Adrenal gland (tissue), 9 donors: ENCODE measurements at regions not wholly inside any gene's neighbourhood (a gene's known extent, or its start where the extent isn't known, plus 50 kb on each side); places are given as distances from the start of the nearest gene placed in this dataset.

Experiments
- DNase-seq, 7 donors: peaks; one replicate each; pipeline ENCODE4 v3.0.0-alpha.2; 2019 to 2020
- H3K27ac ChIP-seq, 5 donors: fragments of 200-600 bp; sonication (generic) in 4 of 5; 1 replicate in 3 of 5; 2 replicates in 2 of 5; pipeline versions ENCODE4 v1.5.1 to v1.8.0; 2016 to 2020; ENCODE audit warnings: mild to moderate bottlenecking in 1 of 5
- H3K27me3 ChIP-seq: fragments of 200-600 bp; 2 replicates; pipeline ENCODE4 v1.8.0; 2021
- H3K36me3 ChIP-seq, 2 donors: fragments of 200-600 bp; replicated peaks in 1 of 2; 1 replicate in 1 of 2; 2 replicates in 1 of 2; pipeline versions ENCODE4 v1.5.1 to v1.8.0; 2018 to 2022
- H3K4me1 ChIP-seq, 2 donors: fragments of 200-600 bp; replicated peaks in 1 of 2; 1 replicate in 1 of 2; 2 replicates in 1 of 2; pipeline versions ENCODE4 v1.5.1 to v1.8.0; 2018 to 2021
- H3K4me3 ChIP-seq, 4 donors: fragments of 200-600 bp; sonication (generic) in 3 of 4; one replicate each; pipeline ENCODE4 v1.5.1; 2016 to 2018
- H3K9me3 ChIP-seq, 3 donors: fragments of 200-600 bp; sonication (generic) in 1 of 3; replicated peaks in 1 of 3; 1 replicate in 2 of 3; 2 replicates in 1 of 3; pipeline versions ENCODE4 v1.5.1 to v1.8.0; 2016 to 2021
- CTCF ChIP-seq, 6 experiments: fragments of 450-650 bp in 4 of 6; fragments of 200-600 bp in 2 of 6; sonication (generic) in 1 of 6; IDR thresholded peaks; 1 replicate in 5 of 6; 2 replicates in 1 of 6; pipeline versions ENCODE4 v1.5.1 to v1.8.0; 2016 to 2021; ENCODE audit warnings: antibody characterized with exemption in 6 of 6, mild to moderate bottlenecking in 2 of 6, moderate library complexity in 1 of 6
- POLR2A ChIP-seq, 2 donors: fragments of 450-650 bp; IDR thresholded peaks; one replicate each; pipeline ENCODE4 v1.6.1; 2017; ENCODE audit warnings: antibody characterized with exemption in 2 of 2, mild to moderate bottlenecking in 2 of 2, moderate library complexity in 1 of 2
- WGBS, 4 donors: extraction: QIAGEN DNeasy Blood & Tissue Kit in 2 of 4; methylation state at CpG; one replicate each; pipeline versions ENCODE4 v1.1.5 to v1.1.7; 2013 to 2017; 5-methylcytosine and 5-hydroxymethylcytosine counted together
- intact Hi-C, 2 donors: fragments of 100-400 bp; cut with DNase I; formaldehyde crosslinking; loops; one replicate each; pipeline versions ENCODE4 v1.14.1 to v1.15.0; 2022 to 2023
- donor health status: healthy with polysubstance abuse.
- donor health status: Bipolar disorder and iron deficiency.
- donor health status: DM: yes; HTN: yes; CAD: no.
- donor health status: DM: no; HTN: no; CAD: no.
- donor health status: DM: no; HTN: no; CAD: no.

GRCh38 chr7:106773228-106773627 lies 91.9 kb upstream of the PIK3CG start:
- no peaks in the 10 kb centered on the region for H3K36me3 ChIP-seq
- peaks cover 0 to 18% of the 10 kb centered on the region in 2 donors for H3K4me1 ChIP-seq
- no peaks in the 10 kb centered on the region for H3K9me3 ChIP-seq
- DNase-seq, result no peak
- TF ChIP-seq POLR2A (IDR thresholded peaks at IDR 0.05), result no peak
- TF ChIP-seq CTCF (IDR thresholded peaks at IDR 0.05), result no peak
- WGBS, 4 donors, result 89 to 97% (median 91%) methylated on average over 1 of the region's 1 CpG
- H3K27ac ChIP-seq, result no peak overlapping the region
- H3K27me3 ChIP-seq, result no peaks in the 10 kb centered on the region
- H3K4me3 ChIP-seq, result no peak overlapping the region
- intact Hi-C loops, result no loop called here

GRCh38 chr7:106773721-106774120 lies 91.4 kb upstream of the PIK3CG start:
- Histone ChIP-seq H3K36me3 (no peaks in the 10 kb centered on the region), H3K4me3 (no peak overlapping the region), H3K27ac (no peak overlapping the region), H3K9me3 (no peaks in the 10 kb centered on the region), H3K27me3 (no peaks in the 10 kb centered on the region), H3K4me1 (peaks cover 0 to 18% of the 10 kb centered on the region in 2 donors)
- intact Hi-C loops, result no loop called here
- 95 to 98% (median 96%) methylated on average over 2 of the region's 2 CpGs for WGBS, 4 donors
- TF ChIP-seq POLR2A (IDR thresholded peaks at IDR 0.05) (no peak), CTCF (IDR thresholded peaks at IDR 0.05) (no peak)
- DNase-seq, result no peak

- Histone ChIP-seq H3K4me3 (no peak overlapping the region), H3K27ac (peak overlapping the region in 1 of 5 donors; percentile 7), H3K27me3 (no peaks in the 10 kb centered on the region), H3K4me1 (peaks cover 0 to 18% of the 10 kb centered on the region in 2 donors), H3K36me3 (no peaks in the 10 kb centered on the region), H3K9me3 (no peaks in the 10 kb centered on the region)
- TF ChIP-seq POLR2A (IDR thresholded peaks at IDR 0.05) (no peak), CTCF (IDR thresholded peaks at IDR 0.05) (no peak)
- intact Hi-C loops, result no loop called here
- no peak for DNase-seq
- WGBS, 4 donors, result 83 to 91% (median 87%) methylated on average over 4 of the region's 4 CpGs
Observed at GRCh38 chr7:106774213-106774767, 90.8 kb upstream of the PIK3CG start.

- no peaks in the 10 kb centered on the region for H3K27me3 ChIP-seq
- peaks cover 0 to 14% of the 10 kb centered on the region in 2 donors for H3K4me1 ChIP-seq
- DNase-seq, result peak in 2 of 7 donors; percentile 29 to 33
- H3K36me3 ChIP-seq, result no peaks in the 10 kb centered on the region
- WGBS, 4 donors, result 64 to 70% (median 68%) methylated on average over 12 of the region's 12 CpGs
- H3K9me3 ChIP-seq, result no peaks in the 10 kb centered on the region
- H3K27ac ChIP-seq, result peak overlapping the region in 3 of 5 donors; percentile 35 to 75 (median 58)
- peak overlapping the region in 2 of 4 donors; percentile 8 to 22 for H3K4me3 ChIP-seq
- intact Hi-C loops, result no loop called here
- no peak for TF ChIP-seq POLR2A (IDR thresholded peaks at IDR 0.05)
- no peak for TF ChIP-seq CTCF (IDR thresholded peaks at IDR 0.05)
Observed at GRCh38 chr7:106774768-106775551, 90.1 kb upstream of the PIK3CG start.
